ENCODE measurements at regions not wholly inside any gene's neighbourhood (a gene's known extent, or its start where the extent isn't known, plus 50 kb on each side); places are given as distances from the start of the nearest gene placed in this dataset.

DNA sequence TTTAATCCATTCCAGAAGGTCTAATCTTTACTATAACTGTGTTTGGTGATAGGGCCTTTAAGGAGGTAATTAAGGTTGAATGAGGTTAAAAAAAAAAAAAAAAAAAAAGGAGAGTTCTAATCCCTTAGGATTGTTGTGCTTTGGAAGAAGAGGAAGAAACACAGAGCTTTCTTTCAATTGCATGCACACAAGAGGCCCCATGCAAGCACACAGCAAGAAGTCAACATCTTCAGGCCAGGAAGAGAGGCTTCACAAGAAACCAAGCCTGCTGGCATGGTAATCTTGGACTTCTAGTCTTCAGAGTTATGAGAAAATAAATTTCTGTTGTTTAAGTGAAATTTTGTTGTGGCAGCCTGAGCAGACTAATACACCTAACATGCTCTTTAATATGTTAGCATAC, 118.6 kb downstream of the NAA11 start:
- TF ChIP-seq POLR2A (IDR thresholded peaks at IDR 0.05) (no peak), EP300 (IDR thresholded peaks at IDR 0.05) (no peak)
- TF ChIP-seq, protein P1, sequence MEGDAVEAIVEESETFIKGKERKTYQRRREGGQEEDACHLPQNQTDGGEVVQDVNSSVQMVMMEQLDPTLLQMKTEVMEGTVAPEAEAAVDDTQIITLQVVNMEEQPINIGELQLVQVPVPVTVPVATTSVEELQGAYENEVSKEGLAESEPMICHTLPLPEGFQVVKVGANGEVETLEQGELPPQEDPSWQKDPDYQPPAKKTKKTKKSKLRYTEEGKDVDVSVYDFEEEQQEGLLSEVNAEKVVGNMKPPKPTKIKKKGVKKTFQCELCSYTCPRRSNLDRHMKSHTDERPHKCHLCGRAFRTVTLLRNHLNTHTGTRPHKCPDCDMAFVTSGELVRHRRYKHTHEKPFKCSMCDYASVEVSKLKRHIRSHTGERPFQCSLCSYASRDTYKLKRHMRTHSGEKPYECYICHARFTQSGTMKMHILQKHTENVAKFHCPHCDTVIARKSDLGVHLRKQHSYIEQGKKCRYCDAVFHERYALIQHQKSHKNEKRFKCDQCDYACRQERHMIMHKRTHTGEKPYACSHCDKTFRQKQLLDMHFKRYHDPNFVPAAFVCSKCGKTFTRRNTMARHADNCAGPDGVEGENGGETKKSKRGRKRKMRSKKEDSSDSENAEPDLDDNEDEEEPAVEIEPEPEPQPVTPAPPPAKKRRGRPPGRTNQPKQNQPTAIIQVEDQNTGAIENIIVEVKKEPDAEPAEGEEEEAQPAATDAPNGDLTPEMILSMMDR (IDR thresholded peaks at IDR 0.05), result no peak
